Pons (tissue), 1 donor: ENCODE measurements at regions not wholly inside any gene's neighbourhood (a gene's known extent, or its start where the extent isn't known, plus 50 kb on each side); places are given as distances from the start of the nearest gene placed in this dataset.
"Not testable (repeated sequence)": the region's sequence is repeated elsewhere in the genome, so short reads cannot be mapped to it uniquely, and the experiment has no call there.

Experiments used
- DNase-seq: peaks from one replicate; pipeline ENCODE4 v3.0.0-alpha.2; 2016; ENCODE audit warnings: low spot score

DNA sequence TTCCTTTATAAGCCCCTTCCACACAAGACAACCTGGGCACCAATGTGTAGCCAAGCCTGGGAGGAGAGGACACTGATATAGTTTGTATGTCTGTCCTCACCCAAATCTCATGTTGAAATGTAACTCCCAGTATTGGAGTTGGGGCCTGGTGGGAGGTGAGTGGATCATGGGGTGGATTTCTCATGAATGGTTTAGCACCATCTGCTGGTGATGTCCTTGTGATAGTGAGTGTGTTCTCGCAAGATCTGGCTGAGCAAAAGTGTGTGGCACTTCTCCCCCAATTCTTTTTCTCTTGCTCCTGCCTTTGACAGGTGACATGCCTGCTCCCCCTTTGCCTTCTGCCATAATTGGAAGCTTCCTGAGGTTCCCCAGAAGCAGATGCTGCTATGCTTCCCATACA lies 135.8 kb downstream of the USP31 start:
- DNase-seq, result peak; percentile 3

DNA sequence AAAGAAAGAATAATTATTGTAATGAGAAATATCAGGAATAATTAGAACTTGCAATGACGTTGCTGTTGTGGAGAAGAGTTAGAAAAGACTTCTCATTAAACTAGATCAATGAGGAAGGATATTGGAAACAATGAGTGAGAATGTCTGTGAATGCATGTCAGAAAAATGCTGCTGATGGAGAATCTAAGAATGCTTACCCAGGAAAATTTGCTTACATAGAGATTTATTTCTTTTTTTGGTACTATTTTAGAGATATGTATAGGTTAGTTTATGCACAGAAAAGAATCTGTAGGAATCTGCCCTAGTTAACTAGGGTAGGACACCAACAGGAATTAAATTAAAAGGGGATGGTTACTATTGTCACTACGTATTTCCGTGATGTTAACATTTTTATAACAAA lies 140.2 kb downstream of the USP31 start:
- no peak for DNase-seq

DNA sequence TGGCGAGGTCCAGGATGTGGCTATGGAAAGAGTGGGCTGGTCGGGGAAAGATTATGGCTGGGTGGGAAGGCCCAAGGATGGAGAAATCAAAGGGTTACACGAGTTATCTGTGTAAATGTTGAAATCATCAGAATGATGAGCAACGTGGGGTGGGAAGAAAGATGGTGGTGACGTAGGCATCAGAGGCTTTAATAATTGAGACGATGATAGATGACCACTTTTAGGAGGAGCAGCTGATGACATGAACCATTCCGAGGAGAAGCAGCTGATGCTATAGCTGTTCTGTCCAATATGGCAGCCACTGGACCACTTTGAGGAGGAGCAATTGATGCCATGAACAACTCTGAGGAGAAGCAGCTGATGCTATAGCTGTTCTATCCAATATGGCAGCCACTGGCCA lies 141.2 kb downstream of the USP31 start:
- no peak for DNase-seq

DNA sequence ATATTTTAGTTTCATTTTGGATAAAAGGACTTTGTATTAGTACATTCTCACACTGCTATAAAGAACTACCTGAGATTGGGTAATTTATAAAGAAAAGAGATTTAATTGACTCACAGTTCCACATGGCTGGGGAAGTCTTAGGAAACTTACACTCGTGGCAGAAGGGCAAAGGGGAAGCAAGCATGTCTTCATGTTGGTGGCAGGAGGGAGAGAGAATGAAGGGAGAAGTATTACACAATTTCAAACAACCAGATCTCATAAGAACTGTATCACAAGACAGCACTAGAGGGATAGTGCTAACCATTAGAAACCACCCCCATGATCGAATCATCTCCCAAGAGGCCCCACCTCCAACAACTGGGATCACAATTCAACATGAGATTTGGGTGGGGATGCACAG lies 142.9 kb downstream of the USP31 start:
- no peak for DNase-seq

DNA sequence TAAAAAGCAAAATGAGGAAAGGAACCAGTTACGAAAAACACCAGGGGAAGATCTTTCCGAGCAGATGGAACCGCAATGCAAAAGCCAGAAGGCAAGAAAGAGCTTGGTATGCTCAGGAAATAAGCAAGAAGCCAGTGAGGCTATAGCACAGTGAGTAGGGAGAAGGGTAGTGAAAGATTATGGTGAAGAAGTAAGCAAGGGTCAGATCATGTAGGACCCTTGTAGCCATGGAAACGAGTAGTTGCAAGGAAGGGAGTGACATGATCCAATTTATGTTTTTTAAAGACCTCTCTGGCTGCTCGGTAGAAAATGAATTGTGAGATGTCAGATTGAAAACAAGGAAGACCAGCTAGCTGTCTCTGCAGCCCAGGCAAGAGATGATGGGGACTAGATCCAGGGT lies 143.3 kb downstream of the USP31 start:
- no peak for DNase-seq

DNA sequence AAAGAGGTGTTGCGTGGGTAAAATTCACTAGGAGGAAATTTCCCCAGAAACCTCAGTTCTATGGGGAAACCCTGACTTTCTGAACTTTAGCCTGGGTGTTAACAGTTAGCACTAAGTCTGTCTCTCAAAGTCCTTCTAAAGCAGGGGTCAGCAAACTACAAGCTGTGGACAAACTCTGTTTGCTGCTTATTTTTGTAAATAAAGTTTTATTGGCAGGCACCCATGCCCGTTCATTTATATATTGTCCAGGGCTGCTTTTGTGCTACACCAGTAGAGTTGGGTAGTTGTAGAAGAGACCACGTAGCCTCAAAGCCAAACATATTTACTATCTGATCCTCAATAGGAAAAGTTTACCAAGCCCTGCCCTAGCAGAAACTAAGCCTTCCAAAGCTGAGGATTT lies 159.7 kb downstream of the USP31 start:
- DNase-seq, result no peak

DNA sequence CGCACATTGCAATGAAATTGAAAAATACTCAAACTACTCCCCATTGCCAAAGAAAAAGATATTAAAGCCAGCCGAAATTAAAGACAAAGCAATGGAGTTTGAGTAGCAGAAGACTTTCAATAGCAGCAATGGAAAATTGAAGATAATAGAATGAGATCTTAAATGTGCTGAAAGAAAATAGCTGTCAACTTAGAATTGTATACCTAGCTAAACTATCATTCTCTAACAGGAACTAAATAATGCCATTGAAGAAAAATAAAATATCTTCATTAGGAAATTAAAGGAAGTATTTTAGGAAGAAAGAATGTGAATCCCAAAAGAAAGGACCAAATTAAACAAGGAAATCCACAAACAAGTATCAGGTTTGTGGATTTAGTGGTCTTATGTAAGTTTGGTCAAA lies 165.6 kb downstream of the USP31 start:
- DNase-seq, result no peak

DNA sequence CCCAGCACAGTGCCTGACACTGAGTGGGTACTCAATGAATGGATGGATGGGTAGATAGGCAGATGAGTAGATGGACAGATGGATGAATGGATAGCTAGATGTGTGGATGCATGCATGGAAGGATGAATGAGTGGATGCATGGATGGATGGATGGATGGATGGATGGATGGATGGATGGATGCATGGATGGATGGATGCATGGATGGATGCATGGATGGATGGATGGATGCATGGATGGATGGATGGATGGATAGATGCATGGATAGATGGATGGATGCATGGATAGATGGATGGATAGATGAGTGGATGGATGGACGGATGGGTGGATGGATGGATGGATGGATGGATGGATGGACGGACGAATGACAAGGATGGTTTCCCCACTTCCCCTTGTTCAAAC lies 166.6 kb downstream of the HS3ST2 start:
- not testable (repeated sequence) for DNase-seq

DNA sequence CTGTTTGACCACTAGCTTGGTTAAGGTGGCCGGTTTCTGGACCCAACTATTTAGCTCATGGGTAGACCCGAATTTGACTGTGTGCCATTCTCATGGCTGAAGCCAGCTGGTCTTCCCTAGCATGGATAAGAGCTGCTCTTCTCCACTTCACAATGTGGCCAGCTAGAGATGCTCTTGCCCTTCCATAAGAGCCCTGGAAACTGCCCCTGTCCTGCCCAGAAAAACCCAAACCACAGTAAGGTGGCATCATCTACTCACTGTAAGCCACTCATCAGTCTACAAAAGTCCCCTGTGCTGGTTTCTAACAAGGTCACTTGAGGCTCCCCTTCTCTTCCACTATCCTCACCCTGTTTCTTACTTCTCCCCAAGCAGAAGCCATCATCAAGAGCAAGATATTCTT lies 165.1 kb downstream of the HS3ST2 start:
- DNase-seq, result peak; percentile 54

DNA sequence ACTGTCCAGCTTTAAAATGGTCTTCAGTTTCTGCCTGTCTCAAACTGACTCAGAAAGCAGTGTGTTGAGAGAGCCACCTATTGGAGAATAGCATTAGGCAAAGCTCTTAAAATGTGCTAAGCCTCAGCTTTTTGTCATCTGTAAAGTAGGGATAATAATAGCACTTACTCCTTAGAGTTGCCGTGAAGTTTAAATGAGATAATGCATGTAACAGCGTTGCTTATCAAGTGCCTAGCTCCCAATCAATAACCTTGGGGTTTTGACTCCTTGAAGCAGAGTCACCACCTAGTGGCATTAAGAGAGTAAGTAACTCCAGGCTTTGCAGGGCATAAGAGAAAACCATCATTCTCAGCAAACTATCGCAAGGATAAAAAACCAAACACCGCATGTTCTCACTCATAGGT lies 163.3 kb downstream of the HS3ST2 start:
- DNase-seq, result peak; percentile 45

DNA sequence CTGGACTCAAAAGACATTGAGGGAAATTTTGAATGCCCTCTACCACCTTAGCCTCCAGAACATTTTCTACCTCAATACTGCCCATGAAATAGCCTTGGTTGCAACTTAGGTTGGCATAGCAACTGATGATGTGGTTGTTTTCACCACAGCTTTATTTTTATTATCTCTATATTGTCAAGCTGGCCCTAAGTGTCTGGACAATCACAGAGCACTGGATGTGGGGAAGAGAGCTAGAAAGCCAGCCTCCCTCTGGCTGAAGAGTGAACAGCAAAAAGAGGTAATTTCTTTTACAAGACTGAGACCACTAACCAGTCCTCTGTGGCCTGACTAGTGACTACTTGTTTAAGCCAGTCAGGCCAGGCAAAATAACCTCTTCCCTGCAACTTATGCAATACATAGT lies 159.6 kb downstream of the HS3ST2 start:
- no peak for DNase-seq

DNA sequence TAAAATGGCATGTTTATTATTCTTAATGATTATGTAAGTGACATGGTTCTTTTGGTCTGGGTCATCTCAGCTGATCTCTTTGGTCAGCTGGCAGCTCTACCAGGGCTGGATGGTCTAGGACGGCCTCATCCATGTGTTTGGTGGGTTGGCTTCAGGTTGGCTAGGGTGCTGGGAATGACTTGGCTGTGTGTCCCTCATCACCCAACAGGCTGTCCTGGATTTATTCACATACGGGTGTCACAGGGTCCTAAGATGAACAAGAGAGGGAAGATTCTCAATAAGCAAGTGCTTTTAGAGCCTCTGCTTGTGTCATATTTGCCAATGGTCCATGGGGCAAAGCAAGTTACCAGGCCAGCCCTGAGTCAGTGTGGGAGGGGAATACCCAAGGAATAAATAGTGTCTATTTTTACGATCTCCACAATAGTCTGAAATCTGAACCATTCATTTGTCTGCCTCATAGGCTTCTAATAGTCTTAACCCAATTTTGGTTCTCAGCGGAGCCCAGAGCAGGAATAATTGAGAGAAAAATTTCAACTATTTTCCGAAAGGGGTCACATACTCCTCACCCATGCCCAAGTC lies 157.5 kb downstream of the HS3ST2 start:
- no peak for DNase-seq

DNA sequence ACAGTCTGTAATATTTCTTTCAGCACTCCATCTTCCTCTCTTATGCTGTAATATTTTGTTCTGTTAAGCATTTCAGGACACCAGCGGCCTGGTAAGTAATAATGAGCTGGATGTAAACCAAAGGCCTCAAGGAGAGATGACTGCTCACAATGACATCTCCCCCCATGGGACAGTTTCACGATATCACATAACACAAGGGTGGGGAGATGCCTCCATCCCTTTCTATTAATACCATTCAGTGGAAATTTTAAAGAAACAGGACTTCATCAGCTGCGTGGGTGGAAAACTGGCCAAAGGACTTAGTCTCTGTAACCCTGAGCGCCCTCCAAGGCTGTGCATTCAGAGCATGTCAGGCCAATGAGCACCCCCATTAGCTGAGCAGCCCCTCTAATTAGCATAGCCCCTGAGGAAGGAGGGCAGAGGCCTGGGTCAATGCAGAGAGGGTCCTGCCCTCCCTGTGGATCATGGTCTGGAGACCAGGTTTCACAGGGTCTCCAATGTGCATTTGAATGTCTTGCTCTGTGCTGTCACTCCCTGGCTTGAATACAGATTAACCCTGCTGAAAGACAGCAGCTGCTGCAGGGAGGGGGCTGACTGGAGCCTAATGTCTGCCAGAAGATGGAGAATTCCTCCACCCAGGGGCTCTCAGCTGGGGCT lies 156.4 kb downstream of the HS3ST2 start:
- DNase-seq, result no peak

DNA sequence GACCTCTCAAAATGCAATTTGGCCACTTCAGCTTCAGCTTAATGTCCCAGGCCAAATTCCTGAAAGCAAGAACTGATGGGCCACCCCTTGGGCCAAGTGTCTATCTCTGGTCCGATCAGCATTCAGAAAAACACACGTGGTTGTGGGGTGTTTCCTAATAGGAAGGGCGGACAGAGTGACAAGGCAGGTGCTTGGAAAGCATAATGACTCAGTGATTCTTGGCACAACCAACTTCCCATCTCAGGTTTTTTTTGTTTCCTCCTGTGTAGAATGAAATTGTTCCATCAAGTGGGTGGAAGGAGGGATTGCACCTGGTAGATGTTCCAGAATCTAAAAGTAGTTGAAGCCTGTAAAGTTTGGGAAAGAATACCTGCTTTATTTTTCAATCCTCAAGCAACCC lies 155.6 kb downstream of the HS3ST2 start:
- no peak for DNase-seq

DNA sequence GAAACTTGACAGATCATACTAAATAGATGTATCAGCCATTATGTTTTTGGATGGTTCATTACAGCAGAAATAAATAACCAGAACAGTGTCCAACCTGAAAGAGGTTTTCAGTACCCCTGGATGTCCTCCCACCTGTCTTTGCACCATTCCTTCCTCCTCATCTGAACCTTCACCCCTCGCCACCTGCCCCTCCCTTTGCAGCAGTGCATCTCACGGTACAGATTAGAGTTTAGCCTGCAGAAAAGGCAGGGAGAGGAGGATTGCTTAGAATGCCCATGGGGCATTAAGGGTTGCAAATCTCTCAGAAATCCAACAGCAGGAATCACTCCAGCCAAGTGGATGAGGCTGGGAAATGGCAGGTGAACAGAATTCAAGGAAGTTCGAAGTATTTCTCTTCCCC lies 155.0 kb downstream of the HS3ST2 start:
- no peak for DNase-seq

DNA sequence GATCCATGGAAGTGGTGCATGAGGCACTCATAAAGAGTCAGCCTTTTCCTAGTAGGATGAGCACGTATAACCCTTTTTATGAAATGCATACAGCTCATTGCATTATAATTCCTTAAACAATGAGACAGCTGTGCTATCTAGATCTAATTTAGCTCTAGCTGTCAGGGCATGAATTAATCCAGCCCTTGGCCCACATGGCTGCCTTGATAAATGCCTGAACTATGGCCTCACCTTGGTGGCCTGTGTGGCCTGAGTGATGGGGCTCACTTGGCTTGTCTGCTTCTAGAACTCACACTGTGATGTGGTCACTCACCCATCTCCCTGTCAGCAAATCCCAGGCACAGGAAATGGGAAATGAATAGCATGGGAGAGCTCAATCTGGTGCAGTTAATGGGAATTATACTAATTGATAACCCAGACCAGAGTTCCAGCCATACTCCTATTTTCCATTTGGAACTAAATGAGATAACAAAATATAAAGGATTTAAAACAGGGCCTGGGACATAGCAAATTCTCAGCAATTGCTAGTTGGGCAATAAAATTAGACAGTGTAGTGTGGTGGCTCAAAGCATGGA lies 153.6 kb downstream of the HS3ST2 start:
- no peak for DNase-seq
